K562 (cell line): ENCODE measurements at regions not wholly inside any gene's neighbourhood (a gene's known extent, or its start where the extent isn't known, plus 50 kb on each side); places are given as distances from the start of the nearest gene placed in this dataset.

ENCODE experiments used
- CTCF ChIP-seq, 3 experiments: IDR thresholded peaks in 2 of 3; conservative IDR thresholded peaks in 1 of 3; 2 replicates each; pipeline ENCODE4 v1.5.1; 2011 to 2012; ENCODE audit warnings: low read length in 3 of 3, mild to moderate bottlenecking in 3 of 3, control low read depth in 2 of 3, improper control_type of control experiment in 1 of 3, inconsistent platforms in 1 of 3, low read depth in 1 of 3, mixed read lengths in 1 of 3, moderate library complexity in 1 of 3; ENCODE audit not compliant: insufficient read depth in 2 of 3
- FOXM1 ChIP-seq, 2 experiments: fragments of 450-650 bp in 1 of 2; sonication (generic) in 1 of 2; formaldehyde crosslinking in 1 of 2; IDR thresholded peaks; 2 replicates each; pipeline versions ENCODE4 v1.6.1 to v1.9.0; 2017 to 2022; ENCODE audit warnings: low read depth in 2 of 2, mild to moderate bottlenecking in 2 of 2, missing genetic modification reagents in 1 of 2, moderate library complexity in 1 of 2
- LEF1 ChIP-seq: fragments of 450-650 bp; IDR thresholded peaks from 2 replicates; pipeline ENCODE4 v1.6.1; 2016; ENCODE audit warnings: mild to moderate bottlenecking
- REST ChIP-seq, 2 experiments: fragments of 450-650 bp; formaldehyde crosslinking in 1 of 2; IDR thresholded peaks; 2 replicates each; pipeline versions ENCODE4 v1.4.0 to v1.6.1; 2014 to 2020; ENCODE audit warnings: mild to moderate bottlenecking in 2 of 2, borderline replicate concordance in 1 of 2, low read depth in 1 of 2
- SRF ChIP-seq, 2 experiments: fragments of 250-450, 450-650 bp in 1 of 2; sonication (Bioruptor Pico) in 1 of 2; sonication (generic) in 1 of 2; formaldehyde crosslinking; IDR thresholded peaks; 2 replicates each; pipeline versions ENCODE4 v1.5.0 to v1.5.1; 2020 to 2022; ENCODE audit warnings: mild to moderate bottlenecking in 1 of 2, missing genetic modification reagents in 1 of 2
- ZBTB2 ChIP-seq: fragments of 450-650 bp; IDR thresholded peaks from 2 replicates; pipeline ENCODE4 v1.6.1; 2016; ENCODE audit warnings: antibody characterized with exemption
- ZNF507 ChIP-seq: conservative IDR thresholded peaks from 2 replicates; pipeline ENCODE4 v1.6.1; 2017; ENCODE audit warnings: missing genetic modification characterization, missing compliant biosample characterization

- TF ChIP-seq SRF (CRISPR knock-in tag; IDR thresholded peaks at IDR 0.05): no peak
- TF ChIP-seq FOXM1 (IDR thresholded peaks at IDR 0.05; ENCODE audit: low read depth): no peak
- no peak for TF ChIP-seq FOXM1 (CRISPR knock-in tag; IDR thresholded peaks at IDR 0.05; ENCODE audit: low read depth)
- no peak for TF ChIP-seq REST (IDR thresholded peaks at IDR 0.05; ENCODE audit: borderline replicate concordance)
- TF ChIP-seq REST (CRISPR knock-in tag; IDR thresholded peaks at IDR 0.05; ENCODE audit: low read depth): no peak
- TF ChIP-seq CTCF (IDR thresholded peaks at IDR 0.05 in 2 of 3, conservative IDR thresholded peaks at IDR 0.05 in 1 of 3; ENCODE audit: insufficient read depth in 2 of 3, low read depth in 1 of 3, low read length in 3 of 3): no peak
- TF ChIP-seq LEF1: no peak
- no peak for TF ChIP-seq ZNF507 (tag)
- TF ChIP-seq ZBTB2: no peak
Measured at GRCh38 chr10:88097536-88097935, 234.1 kb downstream of the PTEN start.
